Endothelial cell of umbilical vein (primary cell): ENCODE measurements at regions not wholly inside any gene's neighbourhood (a gene's known extent, or its start where the extent isn't known, plus 50 kb on each side); places are given as distances from the start of the nearest gene placed in this dataset.

Source experiments
- BruUV-seq: library from RNA; stranded (reverse); fragments of 400-500 nt; replicated peaks from 2 replicates; lab custom pipeline; 2021; lab: Mats Ljungman, UMichigan
- CTCF ChIA-PET: fragments of 300-600, 350-600 bp; sonication (Branson Sonifier 250); formaldehyde crosslinking; loops from one replicate; lab custom pipeline; 2021; ENCODE audit warnings: antibody characterized with exemption, inconsistent platforms; lab: Charles Lee
- POLR2A ChIA-PET: fragments of 300-600, 350-600 bp; sonication (Branson Sonifier 250); formaldehyde crosslinking; loops from one replicate; lab custom pipeline; 2021; ENCODE audit warnings: antibody characterized with exemption, inconsistent platforms; lab: Charles Lee
- DNase-seq: peaks from one replicate; pipeline ENCODE4 v3.0.0-alpha.2; 2011; ENCODE audit warnings: low read depth, low spot score
- FAIRE-seq: peaks from 2 replicates; lab custom pipeline; 2011; peaks lifted over from hg19 to GRCh38; lab: Jason Lieb, UNC
- H2AFZ ChIP-seq: 2 replicates; pipeline ENCODE4 v1.6.0; 2012; ENCODE audit warnings: low read depth, low read length, control low read depth, inconsistent platforms
- H3K27ac ChIP-seq: 2 replicates; pipeline ENCODE4 v1.5.1; 2011; ENCODE audit warnings: low read depth, mild to moderate bottlenecking, control low read depth, low read length, moderate library complexity; ENCODE audit not compliant: insufficient read depth
- H3K27me3 ChIP-seq, 2 experiments: 2 replicates each; pipeline versions ENCODE4 v1.6.0 to v1.6.1; 2011; ENCODE audit warnings: low read length in 2 of 2, mixed read lengths in 1 of 2; ENCODE audit not compliant: control insufficient read depth in 2 of 2, insufficient read depth in 2 of 2
- H3K36me3 ChIP-seq, 2 experiments: 2 replicates in 1 of 2; 3 replicates in 1 of 2; pipeline ENCODE4 v1.5.1; 2011; ENCODE audit warnings: low read length in 2 of 2, mild to moderate bottlenecking in 1 of 2, moderate library complexity in 1 of 2; ENCODE audit not compliant: control insufficient read depth in 2 of 2, insufficient read depth in 2 of 2; ENCODE audit errors: extremely low read depth in 1 of 2
- H3K4me1 ChIP-seq: 3 replicates; pipeline ENCODE4 v1.5.1; 2011; ENCODE audit warnings: mild to moderate bottlenecking, low read length; ENCODE audit not compliant: control insufficient read depth, insufficient read depth; ENCODE audit errors: extremely low read depth
- H3K4me2 ChIP-seq: 2 replicates; pipeline ENCODE4 v1.6.1; 2011; ENCODE audit warnings: low read length, control low read depth, mixed read lengths; ENCODE audit not compliant: insufficient read depth
- H3K4me3 ChIP-seq, 3 experiments: fragments of 200-600 bp in 1 of 3; sonication (generic), shearing (Covaris generic) in 1 of 3; replicated peaks in 1 of 3; 2 replicates each; pipeline ENCODE4 v1.5.1; 2011 to 2016; ENCODE audit warnings: control low read depth in 3 of 3, low read length in 3 of 3, mild to moderate bottlenecking in 2 of 3, inconsistent platforms in 1 of 3, low read depth in 1 of 3, moderate library complexity in 1 of 3; ENCODE audit not compliant: insufficient read depth in 1 of 3
- H3K79me2 ChIP-seq: 2 replicates; pipeline ENCODE4 v1.6.0; 2012; ENCODE audit warnings: low read length, inconsistent platforms; ENCODE audit not compliant: control insufficient read depth, insufficient read depth
- H3K9ac ChIP-seq: replicated peaks from 2 replicates; pipeline ENCODE3; 2011; ENCODE audit warnings: low read length, control low read depth; ENCODE audit not compliant: insufficient read depth; ENCODE audit errors: extremely low read depth
- H3K9me1 ChIP-seq: replicated peaks from 3 replicates; pipeline ENCODE4 v1.6.0; 2011; ENCODE audit warnings: mild to moderate bottlenecking, low read length; ENCODE audit not compliant: control insufficient read depth, insufficient read depth; ENCODE audit errors: extremely low read depth
- H3K9me3 ChIP-seq: replicated peaks from 2 replicates; pipeline ENCODE4 v1.5.1; 2012; ENCODE audit warnings: low read length, inconsistent platforms; ENCODE audit not compliant: control insufficient read depth, insufficient read depth
- H4K20me1 ChIP-seq: replicated peaks from 2 replicates; pipeline ENCODE3; 2011; ENCODE audit warnings: mild to moderate bottlenecking, low read length; ENCODE audit not compliant: control insufficient read depth, insufficient read depth; ENCODE audit errors: extremely low read depth
- CTCF ChIP-seq, 2 donors: IDR thresholded peaks; 1 replicate in 1 of 2; 2 replicates in 1 of 2; pipeline ENCODE4 v1.5.1; 2011; ENCODE audit warnings: low read length in 2 of 2, mild to moderate bottlenecking in 2 of 2, moderate library complexity in 2 of 2, control low read depth in 1 of 2, inconsistent platforms in 1 of 2, low read depth in 1 of 2; ENCODE audit not compliant: insufficient read depth in 1 of 2; ENCODE audit errors: extremely low read depth in 1 of 2
- EZH2 ChIP-seq: IDR thresholded peaks from 2 replicates; pipeline ENCODE4 v1.6.1; 2012; ENCODE audit warnings: borderline replicate concordance, low read depth, mild to moderate bottlenecking, moderate library complexity, low read length, inconsistent platforms; ENCODE audit not compliant: severe bottlenecking
- FOS ChIP-seq: IDR thresholded peaks from 2 replicates; pipeline ENCODE4 v1.6.1; 2011; ENCODE audit warnings: mild to moderate bottlenecking, low read length, moderate library complexity, borderline replicate concordance; ENCODE audit not compliant: insufficient read depth
- GATA2 ChIP-seq: IDR thresholded peaks from 2 replicates; pipeline ENCODE4 v1.7.0; 2011; ENCODE audit warnings: low read depth, mild to moderate bottlenecking, moderate library complexity, mixed read lengths, low read length; ENCODE audit not compliant: insufficient read length, insufficient read depth
- JUN ChIP-seq: IDR thresholded peaks from 2 replicates; pipeline ENCODE4 v1.6.1; 2011; ENCODE audit warnings: borderline replicate concordance, low read depth; ENCODE audit not compliant: insufficient read length, insufficient read depth
- MAX ChIP-seq: IDR thresholded peaks from 2 replicates; pipeline ENCODE4 v1.6.1; 2011; ENCODE audit not compliant: insufficient read depth, insufficient read length
- MYC ChIP-seq: IDR thresholded peaks from one replicate; pipeline ENCODE4 v1.6.1; 2011; ENCODE audit warnings: mild to moderate bottlenecking, low read depth, low read length
- POLR2A ChIP-seq: IDR thresholded peaks from 2 replicates; pipeline ENCODE4 v1.6.1; 2012; ENCODE audit warnings: low read depth, mild to moderate bottlenecking, control low read depth, low read length
- POLR2AphosphoS5 ChIP-seq: IDR thresholded peaks from 2 replicates; pipeline ENCODE4 v1.6.1; 2012; ENCODE audit warnings: low read depth, mild to moderate bottlenecking, control low read depth, low read length, moderate library complexity; ENCODE audit not compliant: insufficient read depth
- dilution Hi-C: fragments of 300-500 bp; cut with MboI; formaldehyde crosslinking; loops from one replicate; pipeline ENCODE4 v1.15.0; 2019; ENCODE audit warnings: low sequenced_read_pairs; ENCODE audit not compliant: extremely low pct_ligation_motif_present
- intact Hi-C: fragments of 100-400 bp; cut with micrococcal nuclease; formaldehyde crosslinking; loops from one replicate; pipeline ENCODE4 v1.10.0; 2022

GRCh38 chr1:233453433-233454200 is 126.1 kb downstream of the MAP3K21 start:
- H3K36me3 ChIP-seq: no peaks in the 10 kb centered on the region

More at GRCh38 chr1:233453433-233454200, 126.1 kb downstream of the MAP3K21 start:
- intact Hi-C loops: no loop called here
- no peak overlapping the region for H3K4me2 ChIP-seq
- DNase-seq (no peak), FAIRE-seq (no peak)
- H3K4me3 ChIP-seq: no peak overlapping the region
- ChIA-PET POLR2A (no interaction called here), CTCF (no interaction called here)
- H3K27ac ChIP-seq: no peak overlapping the region
- H3K4me1 ChIP-seq: no peaks in the 10 kb centered on the region
- BruUV-seq: no TSS peak
- H4K20me1 ChIP-seq: no peaks in the 10 kb centered on the region
- no peak overlapping the region for H3K9ac ChIP-seq
- H2AFZ ChIP-seq: no peak overlapping the region
- TF ChIP-seq EZH2 (no peak), CTCF (IDR thresholded peaks at IDR 0.05; ENCODE audit: extremely low read depth in 1 of 2, insufficient read depth in 1 of 2, low read depth in 1 of 2, low read length in 2 of 2) (no peak), MYC (no peak), JUN (no peak), MAX (no peak), POLR2AphosphoS5 (no peak), FOS (no peak), GATA2 (no peak), POLR2A (no peak)
- dilution Hi-C loops: no loop called here
- no peaks in the 10 kb centered on the region for H3K9me3 ChIP-seq
- no peaks in the 10 kb centered on the region for H3K79me2 ChIP-seq
- H3K9me1 ChIP-seq: no peaks in the 10 kb centered on the region
- H3K27me3 ChIP-seq: no peaks in the 10 kb centered on the region
